GF-D8 (cell line): ENCODE measurements at regions not wholly inside any gene's neighbourhood (a gene's known extent, or its start where the extent isn't known, plus 50 kb on each side); places are given as distances from the start of the nearest gene placed in this dataset.

ENCODE experiments used
- DNase-seq: peaks from one replicate; lab custom pipeline; 2025; lab: John Stamatoyannopoulos, UW

- no peak for DNase-seq
Observed at GRCh38 chr5:124647352-124647751, 99.1 kb downstream of the ZNF608 start.

DNA sequence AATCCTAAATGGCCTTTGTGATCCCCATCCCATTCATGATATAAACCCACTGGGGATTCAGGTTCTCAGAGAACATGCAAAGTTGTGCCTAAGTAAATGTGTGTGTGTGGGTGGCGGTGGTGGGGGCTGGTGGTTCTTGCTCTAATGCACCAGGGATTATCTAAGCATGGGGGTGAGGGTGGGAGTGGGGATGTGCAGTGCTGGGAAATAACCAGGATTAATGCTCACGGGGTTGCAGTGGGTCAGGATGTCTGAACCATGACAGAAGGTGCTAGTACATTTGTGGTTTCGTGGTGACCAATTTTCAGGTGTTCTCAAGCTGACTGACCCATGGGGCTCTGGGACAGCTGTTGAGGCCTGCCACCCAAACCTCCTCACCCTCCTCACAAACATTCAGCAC lies 101.0 kb downstream of the ZNF608 start:
- no peak for DNase-seq

DNA sequence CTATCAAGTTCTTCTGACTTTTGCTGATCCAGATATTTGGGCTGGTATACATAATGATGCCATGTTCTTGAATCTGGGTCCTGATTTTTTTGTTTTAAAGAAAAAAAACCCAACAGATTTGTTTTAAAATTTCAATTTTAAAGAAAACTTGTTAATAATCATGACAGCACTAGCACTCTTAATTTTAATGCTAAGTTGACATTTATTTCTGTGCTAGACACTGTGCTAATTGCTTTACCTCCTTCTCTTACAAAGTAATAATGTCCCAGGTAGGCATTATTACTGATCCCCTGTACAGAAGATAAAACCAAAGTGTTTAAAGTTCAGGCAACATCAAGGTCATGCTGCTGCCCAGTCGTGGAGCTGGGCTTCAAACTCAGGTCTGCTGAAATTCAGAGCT lies 101.9 kb downstream of the ZNF608 start:
- DNase-seq, result no peak

DNA sequence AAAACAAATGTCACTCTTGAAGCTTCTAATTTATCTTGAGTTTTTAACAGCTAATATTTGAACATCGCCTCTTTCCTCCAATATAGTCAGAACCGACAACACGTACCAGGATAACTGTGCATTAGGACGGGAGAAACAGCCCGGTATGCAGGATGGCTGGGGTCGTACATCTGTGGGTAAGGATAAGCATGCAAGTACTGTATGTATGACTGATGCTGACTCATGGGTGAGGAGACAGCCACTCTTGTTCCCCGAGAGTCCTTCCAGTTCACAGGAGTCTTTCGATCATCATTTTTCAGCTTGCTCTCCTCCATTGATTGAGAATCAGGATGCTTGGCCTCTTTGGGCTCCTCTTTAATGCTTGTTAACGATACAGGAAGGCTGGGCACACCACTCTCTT lies 102.3 kb downstream of the ZNF608 start:
- DNase-seq, result no peak

GRCh38 chr5:124643336-124643735 lies 103.1 kb downstream of the ZNF608 start:
- no peak for DNase-seq

DNA sequence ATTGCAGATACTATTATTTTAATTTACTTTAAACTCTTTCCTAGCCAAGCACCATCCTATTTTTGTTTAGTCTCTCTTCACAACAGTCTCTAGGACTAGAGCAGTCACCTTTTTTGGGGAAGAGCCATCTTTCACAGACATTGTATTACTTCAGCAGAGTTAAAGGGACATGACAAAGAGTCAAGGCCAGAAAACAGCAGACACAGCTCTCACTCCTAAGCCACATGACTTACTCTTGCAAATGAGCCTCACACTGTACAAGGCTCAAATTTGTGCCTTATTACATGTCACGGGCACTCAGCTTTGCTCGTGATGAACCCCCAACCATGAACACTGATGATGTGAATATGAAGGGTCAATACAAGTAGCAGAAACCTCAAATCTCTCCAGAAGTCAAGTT lies 104.3 kb downstream of the ZNF608 start:
- no peak for DNase-seq

DNA sequence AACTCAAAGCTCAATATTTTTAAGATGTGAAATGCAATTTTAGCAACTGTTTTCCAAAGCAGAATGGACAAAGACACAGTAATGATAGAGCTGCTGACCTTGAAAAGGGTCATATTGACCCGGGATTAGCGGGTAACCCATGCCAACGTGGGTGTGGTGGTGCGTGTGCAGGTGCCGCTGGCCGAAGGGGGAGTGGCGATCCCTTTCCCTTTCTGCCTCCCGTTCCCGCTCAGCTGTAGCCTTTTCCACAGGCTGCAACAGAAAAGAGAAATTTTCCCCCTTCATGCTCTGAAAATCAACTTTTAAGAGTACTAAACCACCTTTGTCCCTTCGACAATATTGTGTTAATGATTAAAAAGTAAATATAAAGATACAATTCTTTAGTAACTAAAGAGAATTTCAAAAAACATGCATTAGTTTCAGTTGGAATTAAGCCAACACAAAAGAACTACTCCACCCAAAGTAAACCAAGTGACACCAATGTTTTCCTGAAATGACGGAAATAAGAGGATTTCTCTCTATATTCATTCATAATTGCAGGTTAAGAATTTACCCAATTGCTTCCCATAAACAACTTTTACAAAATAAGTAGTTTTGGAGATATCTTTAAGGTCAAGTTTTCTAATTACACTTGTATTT lies 105.2 kb downstream of the ZNF608 start:
- no peak for DNase-seq

DNA sequence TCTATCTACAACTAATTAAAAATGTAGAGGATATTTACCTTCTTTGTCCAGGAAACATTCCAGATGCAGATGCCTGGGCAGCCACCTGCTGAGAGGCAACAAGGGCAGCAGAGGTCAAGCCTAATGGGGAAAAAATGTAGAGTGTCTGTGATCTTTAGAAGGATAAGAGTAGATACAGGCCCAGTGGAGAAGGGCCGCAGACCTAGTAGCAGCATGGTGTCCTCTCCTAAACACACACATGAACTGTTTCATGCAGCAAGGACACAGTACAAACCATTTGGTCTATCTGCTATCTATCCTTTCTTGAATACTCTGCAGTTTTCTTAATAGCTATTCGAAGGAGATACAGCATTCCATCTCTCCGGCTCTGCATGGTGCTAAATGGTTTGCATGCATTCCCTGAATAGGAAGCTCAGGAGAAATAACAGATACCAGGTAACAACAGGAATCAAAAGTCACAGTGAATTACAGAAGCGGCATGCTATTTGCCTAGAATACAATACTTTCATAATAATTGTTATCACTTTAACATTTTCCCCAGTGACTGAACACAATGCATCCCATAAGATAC lies 107.3 kb downstream of the ZNF608 start:
- no peak for DNase-seq

DNA sequence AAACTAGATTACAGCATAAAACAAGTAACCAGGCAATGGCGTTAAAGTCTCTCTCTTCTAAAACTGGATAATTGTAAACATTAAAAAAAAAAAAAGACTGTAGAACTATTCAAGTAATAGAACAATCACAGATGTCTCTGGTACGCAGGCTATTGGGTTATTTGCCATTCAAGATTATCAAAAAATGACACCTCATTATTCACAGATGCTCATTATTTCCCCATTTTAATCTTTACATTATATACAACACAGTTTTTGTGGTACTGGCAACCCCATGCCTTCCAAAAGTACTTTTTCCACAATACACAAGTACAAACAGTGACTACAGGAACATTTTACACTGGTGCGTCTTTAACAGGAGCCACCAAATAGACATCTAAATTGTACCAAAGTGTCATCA lies 109.4 kb downstream of the ZNF608 start:
- DNase-seq, result no peak

DNA sequence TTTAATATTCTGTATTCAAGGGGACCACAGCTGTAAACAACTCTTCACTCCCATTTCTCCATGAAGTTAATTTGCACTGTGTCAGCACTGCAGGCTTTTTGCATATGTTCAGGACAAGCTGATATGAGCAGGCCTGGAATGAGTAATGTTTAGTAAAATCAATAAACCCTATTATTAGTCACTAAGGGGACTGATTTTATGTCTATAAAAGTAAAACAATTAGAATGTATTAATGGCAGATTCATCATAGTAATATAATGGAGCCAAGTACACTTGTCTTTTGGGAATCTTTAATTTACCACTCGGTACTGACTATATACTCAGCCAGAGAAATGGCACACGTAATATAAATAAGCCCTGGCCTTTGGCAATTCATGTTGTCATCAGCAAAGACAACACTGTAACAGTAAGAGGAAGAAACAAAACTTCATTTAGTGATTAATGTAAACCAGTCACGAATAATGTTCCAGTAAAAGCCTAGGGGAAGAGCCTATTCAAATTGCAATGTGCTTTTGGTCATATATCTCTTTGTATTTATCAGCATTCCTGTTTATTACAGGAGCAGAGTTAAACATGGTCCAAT lies 111.6 kb downstream of the ZNF608 start:
- DNase-seq, result no peak

GRCh38 chr5:124634228-124634739 lies 112.2 kb downstream of the ZNF608 start:
- no peak for DNase-seq

DNA sequence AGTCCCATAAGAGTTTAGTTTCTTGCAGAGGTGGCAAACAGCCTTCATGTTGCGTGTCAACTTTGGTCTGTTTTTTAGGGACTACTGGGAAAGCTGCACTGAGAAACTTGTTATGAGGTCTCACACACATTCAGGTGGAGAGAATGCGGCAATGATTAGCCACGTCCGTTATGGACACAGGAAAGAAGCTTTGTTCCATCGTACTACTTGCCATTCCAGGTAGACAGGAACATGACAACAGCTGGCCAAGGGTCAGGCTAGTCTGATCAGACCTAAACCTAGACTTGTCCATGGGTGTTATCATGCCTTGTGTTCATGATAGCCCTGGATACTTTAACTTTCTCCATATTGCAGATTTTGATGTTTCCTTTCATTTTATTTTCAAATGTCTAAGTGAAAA lies 113.2 kb downstream of the ZNF608 start:
- no peak for DNase-seq

DNA sequence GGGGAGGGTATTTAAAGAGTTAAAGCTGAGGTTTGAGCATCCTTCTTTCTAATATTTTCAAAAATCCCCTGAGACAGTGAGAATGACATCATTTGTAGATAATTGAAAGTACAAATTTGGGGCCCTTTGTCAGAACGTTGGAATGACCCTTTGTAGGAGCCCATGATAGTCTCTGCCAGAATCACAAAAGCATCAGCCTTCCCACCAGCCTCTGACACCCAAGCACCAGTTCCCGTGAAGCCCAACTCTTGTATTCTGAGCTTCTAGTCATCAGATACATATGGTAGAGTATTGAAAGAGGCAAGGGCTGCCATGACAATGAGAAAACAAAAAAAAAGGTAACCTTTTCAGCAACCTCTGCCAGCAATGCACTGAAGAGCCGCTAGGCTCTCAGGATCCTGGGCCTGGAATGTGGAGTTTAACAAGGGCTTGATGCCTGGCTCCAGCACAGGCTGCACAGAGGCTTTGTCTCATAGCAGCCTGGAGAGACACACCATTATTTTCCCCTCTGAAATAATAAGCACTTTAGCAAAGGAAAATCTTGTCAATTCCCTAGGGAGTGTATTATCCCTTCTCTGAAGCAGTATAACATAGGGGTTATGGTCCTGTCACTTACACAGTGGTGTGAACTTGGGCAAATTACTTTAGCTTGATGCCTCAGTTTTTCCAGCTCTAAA lies 114.4 kb downstream of the ZNF608 start:
- no peak for DNase-seq

- no peak for DNase-seq
Observed at GRCh38 chr5:124630767-124631704, 115.4 kb downstream of the ZNF608 start.

GRCh38 chr5:124628721-124629596 lies 117.5 kb downstream of the ZNF608 start:
- DNase-seq, result no peak

- DNase-seq, result no peak
Observed at GRCh38 chr5:124627815-124628595, 118.4 kb downstream of the ZNF608 start.

DNA sequence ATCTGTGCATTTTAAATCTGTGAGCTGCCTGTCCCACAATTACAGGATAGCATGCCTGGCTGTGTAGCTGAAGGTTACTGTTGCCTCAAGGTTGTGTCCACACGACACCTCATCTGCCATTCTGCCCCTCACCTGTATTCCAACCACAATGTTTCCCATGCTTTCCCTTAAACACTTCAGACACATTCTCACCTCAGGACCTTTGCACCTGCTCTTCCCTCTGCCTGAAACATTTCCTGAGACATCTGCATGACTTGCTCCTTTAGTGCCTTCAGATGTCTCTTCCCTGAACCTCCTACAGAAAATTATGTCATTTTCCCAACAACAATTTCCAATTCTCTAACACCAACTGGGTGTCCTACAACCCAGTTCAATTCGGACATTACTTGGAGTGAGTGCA lies 120.4 kb downstream of the ZNF608 start:
- DNase-seq, result no peak

DNA sequence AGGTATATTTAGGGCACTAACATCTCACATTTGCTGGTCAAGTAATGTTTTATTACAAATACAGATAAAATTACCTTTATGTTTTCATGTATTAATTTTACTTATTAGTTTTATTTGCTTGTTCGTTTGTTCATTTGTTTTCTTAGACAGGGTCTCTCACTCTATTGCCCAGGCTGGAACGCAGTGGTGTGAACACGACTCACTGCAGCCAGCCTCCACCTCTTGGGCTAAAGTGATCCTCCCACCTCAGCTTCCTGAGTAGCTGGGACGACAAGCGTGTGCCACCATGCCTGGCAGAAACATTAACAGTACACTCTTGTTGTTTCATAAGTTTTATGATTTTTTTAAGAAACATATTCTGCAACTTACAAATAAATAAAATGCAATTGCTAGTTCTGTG lies 123.2 kb downstream of the ZNF608 start:
- DNase-seq, result no peak

DNA sequence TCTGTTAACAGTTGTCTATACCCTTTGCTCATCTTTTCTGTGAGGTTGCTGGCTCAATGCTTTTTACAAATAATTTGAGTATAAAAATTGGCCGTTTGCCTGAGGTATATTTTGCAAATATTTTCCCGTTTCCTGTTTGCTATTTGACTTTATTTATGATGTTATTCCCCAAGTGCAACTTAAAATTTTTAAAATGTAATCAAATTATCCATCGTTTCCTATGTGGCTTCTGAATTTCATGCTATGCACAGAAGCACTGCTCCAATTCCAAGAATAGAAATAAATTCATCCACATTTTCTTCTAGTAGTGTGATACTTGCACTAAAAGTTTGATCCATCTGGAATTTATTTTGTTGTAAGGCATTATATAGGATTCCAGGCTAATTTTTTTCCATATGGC lies 123.6 kb downstream of the ZNF608 start:
- no peak for DNase-seq

DNA sequence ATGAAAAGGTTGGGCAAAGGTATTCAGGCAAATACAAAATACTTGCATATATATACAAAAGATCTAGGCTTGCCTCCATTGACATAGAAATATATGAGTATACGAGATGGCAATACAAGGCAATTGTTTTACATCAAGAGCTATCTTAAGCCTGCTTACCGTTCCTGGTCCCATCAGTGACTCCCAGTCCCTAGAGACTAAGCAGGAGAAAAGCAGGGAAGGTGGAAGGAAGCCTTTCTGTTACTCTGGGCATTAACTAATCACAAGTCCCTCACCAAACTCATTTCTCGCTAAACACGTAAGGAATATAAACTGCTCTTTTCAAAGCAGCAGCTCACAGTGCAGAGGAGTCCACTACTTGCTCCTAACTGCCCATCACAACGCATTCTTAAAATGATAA lies 125.2 kb downstream of the ZNF608 start:
- DNase-seq, result no peak
